BJ (cell line): ENCODE measurements at regions not wholly inside any gene's neighbourhood (a gene's known extent, or its start where the extent isn't known, plus 50 kb on each side); places are given as distances from the start of the nearest gene placed in this dataset.

Experiments
- CTCF ChIA-PET: fragments of 350-600 bp; formaldehyde crosslinking; extraction: SDS; loops from one replicate; lab custom pipeline; 2021; ENCODE audit warnings: antibody characterized with exemption, inconsistent platforms; lab: Yijun Ruan, JAX
- POLR2A ChIA-PET: fragments of 300-600 bp; sonication (Branson Sonifier 250); formaldehyde crosslinking; extraction: SDS; loops from one replicate; lab custom pipeline; 2021; ENCODE audit warnings: antibody characterized with exemption; lab: Charles Lee
- DNase-seq: peaks from one replicate; pipeline ENCODE4 v3.0.0-alpha.2; 2011; ENCODE audit warnings: low read depth
- H3K27me3 ChIP-seq: 2 replicates; pipeline ENCODE4 v1.6.0; 2011; ENCODE audit warnings: low read length; ENCODE audit not compliant: control insufficient read depth, insufficient read depth
- H3K36me3 ChIP-seq: 2 replicates; pipeline ENCODE4 v1.5.1; 2011; ENCODE audit warnings: low read length; ENCODE audit not compliant: control insufficient read depth, insufficient read depth
- H3K4me3 ChIP-seq: 2 replicates; pipeline ENCODE4 v1.5.1; 2011; ENCODE audit warnings: low read depth, mild to moderate bottlenecking, control low read depth, low read length
- TF ChIP-seq, protein P1 (sequence below): IDR thresholded peaks from 2 replicates; pipeline ENCODE4 v1.5.1; 2011; ENCODE audit warnings: low read depth, mild to moderate bottlenecking, control low read depth, inconsistent platforms, low read length, moderate library complexity; ENCODE audit not compliant: insufficient read depth

- Histone ChIP-seq H3K4me3 (no peak overlapping the region), H3K36me3 (no peaks in the 10 kb centered on the region), H3K27me3 (0 out of 2 replicates have a peak, but pooled peaks cover 2% of the 10 kb centered on the region)
- ChIA-PET POLR2A (no interaction called here), CTCF (no interaction called here)
- TF ChIP-seq, protein P1, sequence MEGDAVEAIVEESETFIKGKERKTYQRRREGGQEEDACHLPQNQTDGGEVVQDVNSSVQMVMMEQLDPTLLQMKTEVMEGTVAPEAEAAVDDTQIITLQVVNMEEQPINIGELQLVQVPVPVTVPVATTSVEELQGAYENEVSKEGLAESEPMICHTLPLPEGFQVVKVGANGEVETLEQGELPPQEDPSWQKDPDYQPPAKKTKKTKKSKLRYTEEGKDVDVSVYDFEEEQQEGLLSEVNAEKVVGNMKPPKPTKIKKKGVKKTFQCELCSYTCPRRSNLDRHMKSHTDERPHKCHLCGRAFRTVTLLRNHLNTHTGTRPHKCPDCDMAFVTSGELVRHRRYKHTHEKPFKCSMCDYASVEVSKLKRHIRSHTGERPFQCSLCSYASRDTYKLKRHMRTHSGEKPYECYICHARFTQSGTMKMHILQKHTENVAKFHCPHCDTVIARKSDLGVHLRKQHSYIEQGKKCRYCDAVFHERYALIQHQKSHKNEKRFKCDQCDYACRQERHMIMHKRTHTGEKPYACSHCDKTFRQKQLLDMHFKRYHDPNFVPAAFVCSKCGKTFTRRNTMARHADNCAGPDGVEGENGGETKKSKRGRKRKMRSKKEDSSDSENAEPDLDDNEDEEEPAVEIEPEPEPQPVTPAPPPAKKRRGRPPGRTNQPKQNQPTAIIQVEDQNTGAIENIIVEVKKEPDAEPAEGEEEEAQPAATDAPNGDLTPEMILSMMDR, result no peak
- no peak for DNase-seq
These were observed 123.2 kb upstream of the PRNP start for GRCh38 chr20:4563031-4563430.

- no peaks in the 10 kb centered on the region for H3K36me3 ChIP-seq
- ChIA-PET CTCF (no interaction called here), POLR2A (no interaction called here)
- TF ChIP-seq, protein P1, result no peak
- no peak overlapping the region for H3K4me3 ChIP-seq
- no peak for DNase-seq
- 0 out of 2 replicates have a peak, but pooled peaks cover 2% of the 10 kb centered on the region for H3K27me3 ChIP-seq
These were observed 125.6 kb upstream of the PRNP start for GRCh38 chr20:4560667-4561066.

DNA sequence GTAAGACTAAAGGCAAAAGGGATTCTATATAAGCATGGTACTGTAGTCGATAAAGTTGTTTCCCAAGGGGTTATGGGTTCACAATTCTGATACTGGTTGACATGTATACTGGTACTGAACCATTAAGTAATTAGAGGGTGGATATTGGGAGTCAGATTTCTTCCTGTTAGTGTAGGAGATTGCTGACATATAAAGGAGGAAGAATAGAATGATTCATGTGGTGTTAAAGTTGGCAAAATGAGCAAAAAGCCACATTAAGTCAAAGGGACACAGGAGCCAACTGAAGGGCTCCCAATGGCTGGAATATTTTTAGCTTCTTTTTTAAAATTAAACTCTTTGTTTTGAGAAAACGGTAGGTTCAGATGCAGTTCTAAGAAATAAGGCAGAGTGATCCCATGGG lies 126.3 kb upstream of the PRNP start:
- TF ChIP-seq, protein P1, result no peak
- Histone ChIP-seq H3K27me3 (no peaks in the 10 kb centered on the region), H3K36me3 (no peaks in the 10 kb centered on the region), H3K4me3 (no peak overlapping the region)
- ChIA-PET CTCF (no interaction called here), POLR2A (no interaction called here)
- no peak for DNase-seq

GRCh38 chr20:4559106-4559505 lies 127.2 kb upstream of the PRNP start:
- DNase-seq, result no peak
- Histone ChIP-seq H3K27me3 (no peaks in the 10 kb centered on the region), H3K36me3 (no peaks in the 10 kb centered on the region), H3K4me3 (no peak overlapping the region)
- ChIA-PET CTCF (no interaction called here), POLR2A (no interaction called here)
- TF ChIP-seq, protein P1, result no peak

- TF ChIP-seq, protein P1, result no peak
- ChIA-PET POLR2A (no interaction called here), CTCF (no interaction called here)
- Histone ChIP-seq H3K27me3 (no peaks in the 10 kb centered on the region), H3K4me3 (no peak overlapping the region), H3K36me3 (no peaks in the 10 kb centered on the region)
- DNase-seq, result no peak
These were observed 129.5 kb upstream of the PRNP start for GRCh38 chr20:4556781-4557180.
